SHP77 (cell line): ENCODE measurements at regions not wholly inside any gene's neighbourhood (a gene's known extent, or its start where the extent isn't known, plus 50 kb on each side); places are given as distances from the start of the nearest gene placed in this dataset.

ENCODE experiments used
- DNase-seq, 2 experiments: peaks; one replicate each; lab custom pipeline; 2025; lab: John Stamatoyannopoulos, UW

DNA sequence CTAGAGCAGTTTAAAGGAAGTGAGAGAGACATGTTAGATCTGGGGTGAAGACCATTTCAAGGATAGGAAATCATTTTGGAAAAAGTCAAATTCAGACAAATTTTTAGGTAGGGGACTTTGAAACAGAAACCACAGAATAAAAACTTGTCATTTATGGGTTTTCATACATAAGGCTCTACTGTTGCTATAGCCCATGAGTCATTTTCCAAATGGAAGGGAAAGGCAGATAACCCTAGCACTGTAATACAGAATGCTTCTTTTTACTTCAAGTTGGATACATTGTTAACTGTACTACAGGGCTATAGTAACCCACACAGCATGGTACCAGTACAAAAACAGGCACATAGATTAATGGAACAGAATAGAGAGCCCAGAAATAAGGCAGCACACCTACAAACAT lies 455.4 kb downstream of the EBF1 start:
- DNase-seq, result no peak

DNA sequence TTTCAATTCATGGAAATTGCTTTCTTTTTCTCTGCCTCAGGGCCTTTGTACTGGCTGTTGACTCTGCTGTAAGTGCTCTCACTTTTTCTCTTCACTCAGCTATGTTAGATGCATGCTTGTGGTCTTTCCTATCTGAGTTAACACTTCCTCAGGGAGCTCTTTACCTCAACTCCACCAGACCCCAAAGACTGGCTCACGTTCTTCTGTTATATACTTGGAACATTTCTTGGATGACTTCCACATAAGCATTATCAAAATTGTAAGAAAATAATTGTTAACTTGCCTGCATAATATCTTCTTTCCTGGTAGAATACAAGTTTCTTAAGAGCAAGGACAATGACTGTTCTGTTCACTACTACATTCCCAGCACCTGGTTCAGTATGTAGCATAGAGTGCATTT lies 455.9 kb downstream of the EBF1 start:
- DNase-seq, result no peak

DNA sequence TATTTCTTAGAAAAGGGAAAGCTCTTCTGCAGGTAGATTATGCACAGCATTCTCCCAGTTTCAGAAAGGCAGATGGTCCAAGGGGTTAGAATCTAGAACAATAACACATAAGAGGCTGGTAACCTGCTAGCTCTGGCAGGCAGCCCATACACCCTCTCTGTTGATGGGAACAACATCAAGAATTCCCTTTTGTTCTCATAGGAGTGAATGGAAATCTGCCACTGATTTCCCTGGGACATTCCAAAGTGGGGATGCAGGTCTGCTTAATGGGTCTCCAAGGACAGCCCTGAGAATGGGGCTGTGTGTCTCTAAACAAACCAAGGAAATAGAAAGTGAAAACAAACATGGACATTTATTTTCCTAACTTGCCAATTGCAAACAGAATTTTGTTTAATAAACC lies 456.8 kb downstream of the EBF1 start:
- DNase-seq, result no peak

DNA sequence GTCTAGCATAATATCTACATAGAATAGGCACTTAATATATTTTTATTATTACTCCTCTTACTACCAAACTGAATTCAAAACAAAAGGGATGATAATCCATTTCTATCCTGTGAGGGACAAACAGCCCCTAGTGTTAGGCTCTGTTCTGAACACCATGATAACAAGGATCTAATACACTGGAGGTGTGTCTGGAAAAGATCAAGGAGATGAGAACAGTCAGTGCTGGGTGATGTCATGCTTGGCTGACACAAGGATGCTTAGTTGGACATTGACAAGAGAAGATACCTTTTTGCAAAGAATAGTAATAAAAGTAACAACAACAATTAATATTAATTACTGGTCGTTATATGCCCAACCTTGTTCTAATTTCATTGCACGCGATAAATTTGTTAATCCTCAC lies 458.7 kb downstream of the EBF1 start:
- no peak for DNase-seq

DNA sequence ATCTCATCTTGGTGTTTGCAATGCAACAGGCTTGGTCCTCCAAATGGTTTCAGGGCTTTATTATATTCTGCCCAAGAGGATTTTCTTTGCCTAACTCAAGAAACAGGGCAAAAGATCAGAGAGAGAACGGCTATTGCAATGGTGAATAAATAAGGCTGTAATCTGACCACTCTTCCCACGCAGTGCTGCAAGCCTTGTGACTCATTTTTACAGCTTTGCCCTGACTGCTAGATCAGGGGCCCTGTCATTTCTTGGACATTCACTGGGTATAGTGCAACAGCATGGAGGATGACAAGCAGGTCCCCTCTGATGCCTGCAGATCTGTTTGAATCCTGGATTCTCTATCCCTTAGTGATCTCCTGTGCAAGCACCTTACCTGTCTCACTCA lies 459.1 kb downstream of the EBF1 start:
- DNase-seq, result no peak

DNA sequence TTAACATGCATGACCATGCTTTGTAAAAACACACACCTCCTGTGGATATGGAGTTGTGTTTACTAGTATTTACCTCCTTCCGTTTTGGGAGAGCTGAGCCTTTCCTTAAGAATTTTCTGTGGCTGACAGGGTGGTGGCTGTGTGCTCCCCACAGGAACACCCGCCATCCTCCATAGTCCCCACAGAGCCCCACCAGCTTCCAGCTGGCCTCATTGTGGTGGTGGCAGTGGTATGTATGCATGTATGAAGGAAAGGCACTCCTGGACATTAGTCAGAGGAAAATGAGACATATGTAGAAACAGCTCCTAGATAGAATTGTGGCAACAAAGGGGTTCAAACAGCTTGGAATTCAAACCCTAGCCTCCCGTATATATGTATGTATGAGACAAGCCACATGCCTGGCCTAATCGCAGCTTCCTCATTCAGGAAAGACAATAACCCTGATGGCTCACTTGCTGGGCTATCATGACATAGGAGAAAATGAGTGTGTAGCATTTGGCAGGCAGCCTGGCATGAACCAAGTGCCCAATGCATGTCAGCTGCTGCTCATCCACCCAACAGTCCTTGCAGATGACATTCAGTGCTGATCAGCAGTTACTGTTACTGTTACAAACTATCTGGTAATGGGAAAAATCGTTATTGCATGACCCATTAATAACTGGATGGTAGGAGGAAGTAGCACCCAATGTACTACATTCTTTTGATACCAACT lies 459.7 kb downstream of the EBF1 start:
- DNase-seq, result no peak

DNA sequence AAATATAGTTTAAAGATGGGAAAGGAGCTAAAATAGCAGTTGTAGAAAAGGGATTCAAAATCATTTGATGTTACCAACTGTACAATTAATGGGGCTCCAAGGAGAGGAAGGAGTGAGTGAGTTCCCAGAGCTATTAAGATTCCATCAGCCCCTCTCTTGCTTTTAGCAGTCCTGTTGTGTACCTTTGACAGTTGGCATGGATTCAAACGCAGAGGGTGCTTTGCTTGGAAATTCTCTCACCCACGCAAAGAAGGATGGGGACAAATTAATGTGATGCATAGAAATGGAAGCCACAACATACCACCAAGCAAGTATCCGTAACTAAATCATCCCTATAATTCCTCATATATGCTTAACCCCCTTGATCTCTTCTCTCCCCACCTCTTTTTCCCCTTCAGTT lies 461.3 kb downstream of the EBF1 start:
- no peak for DNase-seq

DNA sequence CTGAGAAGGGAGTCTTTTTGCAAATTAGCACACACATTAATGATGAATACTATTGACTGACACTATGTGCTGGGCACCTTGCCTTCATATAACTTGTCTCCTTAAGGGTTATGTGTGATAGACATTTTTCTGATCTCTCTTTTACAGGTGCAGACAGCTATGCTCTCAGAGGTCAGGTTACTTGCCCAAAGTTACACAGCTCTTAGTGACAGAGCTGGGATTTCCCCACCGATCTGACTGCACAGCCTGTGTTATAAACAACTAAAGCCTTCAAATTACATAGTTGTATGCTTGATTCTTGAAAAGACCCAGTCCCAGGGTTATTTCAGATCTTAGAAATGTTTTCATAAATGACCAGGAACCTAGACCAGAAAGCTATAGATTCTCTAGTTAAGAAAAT lies 462.7 kb downstream of the EBF1 start:
- no peak for DNase-seq

DNA sequence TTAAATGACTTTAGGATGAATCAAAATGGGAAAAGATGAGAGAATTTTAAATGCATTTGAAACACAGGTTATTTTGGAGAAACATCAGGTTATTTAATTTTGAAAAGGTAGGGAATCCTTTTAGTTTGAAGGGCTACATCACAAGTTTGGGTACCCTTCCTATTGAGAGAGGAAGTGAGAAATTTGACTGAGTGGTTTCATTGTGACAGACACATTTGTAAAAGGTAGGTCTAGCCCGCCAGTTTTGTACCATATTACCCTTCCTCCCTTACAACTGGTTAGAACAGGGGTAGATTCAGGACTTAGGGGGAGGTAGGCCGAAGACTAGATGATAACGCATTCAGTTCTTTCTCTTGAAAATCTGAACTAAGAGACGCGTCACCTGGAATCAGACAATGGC lies 464.2 kb downstream of the EBF1 start:
- no peak for DNase-seq

DNA sequence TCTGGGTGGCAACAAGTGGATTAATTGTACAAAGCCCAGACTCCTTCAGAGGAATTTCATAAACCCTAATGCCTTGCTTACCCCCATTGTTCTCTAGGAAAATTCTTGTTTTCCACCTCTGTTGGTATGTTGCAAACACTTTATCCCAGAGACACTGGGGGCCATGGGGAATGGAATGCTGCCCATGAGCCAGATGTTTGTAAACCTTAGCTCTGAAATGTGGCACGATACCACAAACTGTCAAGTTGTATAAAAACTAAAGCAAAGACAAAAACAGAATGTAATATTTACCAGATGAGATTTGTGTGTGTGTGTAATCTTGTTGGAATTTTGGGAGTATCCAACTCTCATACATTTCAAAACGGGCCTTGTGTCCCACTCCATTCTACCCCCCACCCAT lies 465.0 kb downstream of the EBF1 start:
- no peak for DNase-seq

DNA sequence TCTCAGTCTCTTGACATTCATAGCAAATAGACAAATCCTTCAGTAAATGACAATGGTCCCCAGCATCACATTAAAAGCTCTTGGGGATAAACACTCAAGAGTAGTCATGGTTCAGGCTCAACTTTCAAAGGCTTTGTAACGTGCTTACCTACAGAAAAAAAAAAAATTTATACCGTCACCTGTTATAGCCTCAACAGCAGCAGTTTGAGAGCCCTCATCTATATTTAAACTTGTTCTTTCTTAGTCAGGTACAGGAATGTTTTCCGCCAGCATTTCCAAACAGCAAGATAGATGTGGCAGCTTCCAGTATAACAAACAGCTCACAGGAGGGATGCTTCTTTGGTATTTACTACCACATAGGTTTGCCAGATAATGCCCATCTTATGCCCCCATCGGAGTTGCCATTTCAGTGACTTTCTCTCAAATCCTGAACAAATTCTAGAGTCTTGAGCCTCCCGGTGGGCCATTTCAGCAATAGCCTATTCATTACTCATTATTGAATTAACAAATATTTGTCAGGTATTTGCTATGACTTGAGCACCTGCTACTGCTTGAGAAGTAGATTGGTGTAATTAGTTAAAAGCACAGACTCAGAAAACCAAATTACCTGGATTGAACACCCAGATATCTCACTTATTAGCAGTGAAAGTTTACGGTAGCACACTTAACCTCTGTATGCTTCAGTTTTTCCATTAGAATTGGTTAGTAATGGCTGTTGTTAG lies 470.0 kb downstream of the EBF1 start:
- no peak for DNase-seq

DNA sequence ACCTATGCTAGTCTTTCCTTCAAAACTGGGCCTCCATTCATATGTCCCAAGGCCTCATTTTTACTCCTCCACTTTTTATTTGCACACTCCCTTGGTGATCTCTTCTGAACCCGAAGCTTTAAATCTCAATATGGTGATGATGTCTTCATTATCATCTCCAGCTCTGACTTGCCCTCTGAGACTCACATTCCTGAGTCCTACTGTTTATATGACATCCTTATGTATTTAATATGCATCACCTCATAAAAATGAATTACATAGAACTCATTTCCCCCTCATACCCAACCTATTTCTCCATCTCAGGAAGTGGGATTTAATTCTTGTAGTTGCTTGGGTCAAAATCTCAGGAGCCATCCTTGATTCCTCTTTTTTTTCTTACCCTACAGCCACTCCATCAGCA lies 473.0 kb downstream of the EBF1 start:
- DNase-seq, result no peak

DNA sequence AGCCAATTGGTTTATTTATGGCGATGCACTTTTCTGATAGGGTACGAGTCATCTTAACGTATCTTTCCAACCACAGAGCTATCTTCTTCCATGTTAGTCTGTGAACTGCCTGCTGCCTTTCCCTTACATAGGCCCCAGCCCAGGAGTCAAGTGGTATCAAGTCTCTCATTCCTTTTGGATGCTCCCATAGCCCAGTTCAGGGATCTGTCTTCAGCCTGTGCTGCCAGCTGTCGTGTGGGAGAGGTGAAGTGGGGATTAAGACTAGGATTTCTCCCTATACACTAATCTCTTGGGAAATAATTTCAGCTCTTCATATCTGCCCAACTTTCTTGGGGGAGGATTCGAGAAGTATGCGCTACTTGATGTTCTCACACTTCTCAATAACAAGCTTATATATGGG lies 475.7 kb downstream of the EBF1 start:
- no peak for DNase-seq

DNA sequence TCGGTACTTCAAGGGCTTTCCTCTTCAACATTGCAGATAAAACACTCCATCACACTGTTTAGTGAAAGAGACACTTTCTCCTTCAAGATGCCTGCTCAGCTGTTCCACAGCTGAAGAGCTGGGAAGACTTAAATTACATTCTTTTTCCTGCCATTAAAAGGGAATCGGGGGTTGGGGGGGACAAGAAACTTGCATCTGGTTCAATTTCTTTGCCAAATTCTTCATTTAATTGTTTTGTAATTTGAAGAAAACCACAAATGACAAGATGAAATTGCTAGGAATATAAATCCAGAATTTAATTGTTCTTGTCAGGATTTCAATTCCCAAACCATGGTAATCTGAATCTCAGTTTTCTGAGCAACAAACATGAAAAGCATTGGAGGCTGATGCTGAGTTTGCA lies 478.3 kb downstream of the EBF1 start:
- DNase-seq, result no peak

DNA sequence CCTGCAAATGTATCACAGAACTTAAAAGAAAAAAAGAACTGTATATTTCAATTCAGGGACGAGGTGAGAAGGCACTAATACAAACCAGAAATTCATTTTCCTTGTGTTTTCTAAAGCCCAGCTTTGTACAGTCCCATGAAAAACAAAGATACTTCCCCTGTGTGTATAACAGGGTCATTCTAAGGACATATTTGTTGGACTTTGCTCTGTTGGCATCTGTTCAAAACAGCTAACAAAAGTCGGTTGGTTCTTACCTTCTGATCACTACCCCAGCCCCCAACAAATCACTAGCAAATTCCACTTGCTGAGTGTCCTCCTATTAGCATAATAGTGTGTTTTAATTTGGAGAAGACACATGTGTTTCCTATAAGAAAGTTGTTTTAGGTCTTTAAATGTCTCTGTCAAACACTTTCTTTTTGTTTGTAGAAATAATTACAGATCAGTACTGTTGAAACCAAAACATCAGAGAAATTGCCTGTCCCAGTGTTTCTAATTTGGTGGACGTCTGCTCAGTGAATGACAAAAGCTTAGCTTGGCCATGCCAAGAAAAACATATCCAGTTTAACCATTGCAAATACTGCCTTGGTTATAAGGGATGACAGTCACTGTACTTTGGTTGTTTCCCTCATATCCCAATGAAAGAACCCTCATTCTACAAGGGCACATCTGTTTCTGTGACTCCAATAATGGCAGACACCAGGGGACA lies 480.5 kb downstream of the EBF1 start:
- peak in 1 of 2 experiments; percentile 17 for DNase-seq

DNA sequence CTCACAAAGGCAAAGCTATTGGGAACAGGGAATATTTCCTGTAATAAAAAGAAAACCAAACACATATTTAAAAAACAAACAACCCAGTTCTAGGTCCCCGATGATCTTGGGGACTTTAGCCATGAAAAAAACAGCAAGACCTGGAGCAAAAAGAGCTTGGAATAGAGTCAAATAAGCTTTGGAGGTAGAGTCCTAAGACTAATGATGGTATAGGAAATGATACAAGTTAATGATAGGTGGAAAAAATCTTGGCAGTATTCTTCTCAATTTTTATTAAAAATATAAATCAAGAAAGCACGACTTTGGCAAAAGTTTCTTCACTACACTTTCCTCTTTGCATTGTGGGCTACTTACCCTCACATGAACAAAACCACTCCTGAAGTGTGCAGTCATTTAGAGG lies 481.5 kb downstream of the EBF1 start:
- DNase-seq, result no peak

DNA sequence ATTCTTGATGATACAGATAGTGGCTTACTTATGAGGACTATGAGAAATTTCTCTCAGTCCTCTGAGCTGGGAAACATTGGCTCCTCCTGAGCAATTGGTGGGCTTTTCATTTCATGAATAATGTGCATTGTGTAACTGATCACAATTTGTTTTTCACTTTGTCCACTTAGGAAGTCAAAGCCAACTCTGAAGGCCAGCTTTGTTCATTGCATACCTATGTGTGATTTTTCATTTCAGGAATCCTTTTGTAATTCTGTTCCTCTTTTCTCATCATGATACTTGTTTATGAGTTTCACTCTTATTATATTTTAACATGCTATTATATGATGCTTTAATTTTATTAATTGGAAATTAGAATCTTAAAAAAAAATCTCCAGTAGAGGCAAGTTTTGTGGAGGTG lies 483.0 kb downstream of the EBF1 start:
- DNase-seq, result no peak

DNA sequence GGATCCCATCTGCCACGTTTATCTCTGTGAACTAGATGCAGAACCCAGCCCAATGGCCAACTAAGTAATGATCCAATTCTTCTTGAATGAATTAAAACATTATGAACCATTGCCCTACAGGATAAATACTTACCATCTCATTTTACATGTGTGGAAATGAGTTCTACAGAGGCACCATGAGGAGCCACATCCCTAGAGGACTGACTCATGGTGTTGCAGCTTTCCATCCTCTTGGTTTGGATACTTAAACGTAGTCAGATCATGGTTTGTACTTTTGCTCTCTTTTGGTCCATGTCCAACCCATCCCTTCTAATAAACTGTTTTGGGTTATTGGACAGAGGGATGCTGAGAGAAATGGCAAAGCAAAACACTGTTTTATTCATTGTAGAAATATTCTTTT lies 484.8 kb downstream of the EBF1 start:
- no peak for DNase-seq

DNA sequence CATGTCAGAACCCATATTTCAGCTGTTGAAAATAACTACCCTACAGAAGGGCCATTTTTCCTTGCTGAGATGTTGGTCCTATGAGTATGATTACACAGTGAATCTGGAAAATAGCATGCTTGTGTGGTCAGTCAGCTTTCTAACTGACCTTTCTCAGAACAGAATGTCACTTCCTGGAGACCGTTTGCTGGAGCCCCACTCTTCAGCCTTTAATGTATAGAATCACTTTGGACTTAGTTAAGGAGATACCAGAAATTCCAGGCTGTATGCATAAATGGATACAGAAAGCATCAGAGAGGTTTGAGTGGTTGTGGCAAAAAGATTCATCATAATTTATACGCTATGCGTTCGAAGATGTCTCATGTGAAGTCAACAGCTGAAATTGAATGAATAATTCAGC lies 488.1 kb downstream of the EBF1 start:
- no peak for DNase-seq

DNA sequence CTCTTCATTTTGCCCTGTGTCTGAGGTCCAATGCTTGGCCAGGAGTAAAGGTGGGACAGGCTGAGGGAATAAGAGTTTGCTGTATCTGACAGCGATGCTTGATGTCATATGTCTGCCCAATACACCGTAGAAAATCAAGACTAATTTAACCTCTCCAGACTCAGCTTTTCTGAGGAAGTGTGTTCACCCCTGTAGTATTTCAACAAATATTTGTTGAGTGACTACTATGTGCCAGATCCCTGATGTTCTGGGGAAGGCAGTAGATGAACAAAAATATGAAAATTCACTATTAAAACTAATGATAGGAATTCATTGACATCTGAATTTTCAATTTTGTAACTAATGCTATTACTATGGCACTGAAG lies 489.7 kb downstream of the EBF1 start:
- no peak for DNase-seq

DNA sequence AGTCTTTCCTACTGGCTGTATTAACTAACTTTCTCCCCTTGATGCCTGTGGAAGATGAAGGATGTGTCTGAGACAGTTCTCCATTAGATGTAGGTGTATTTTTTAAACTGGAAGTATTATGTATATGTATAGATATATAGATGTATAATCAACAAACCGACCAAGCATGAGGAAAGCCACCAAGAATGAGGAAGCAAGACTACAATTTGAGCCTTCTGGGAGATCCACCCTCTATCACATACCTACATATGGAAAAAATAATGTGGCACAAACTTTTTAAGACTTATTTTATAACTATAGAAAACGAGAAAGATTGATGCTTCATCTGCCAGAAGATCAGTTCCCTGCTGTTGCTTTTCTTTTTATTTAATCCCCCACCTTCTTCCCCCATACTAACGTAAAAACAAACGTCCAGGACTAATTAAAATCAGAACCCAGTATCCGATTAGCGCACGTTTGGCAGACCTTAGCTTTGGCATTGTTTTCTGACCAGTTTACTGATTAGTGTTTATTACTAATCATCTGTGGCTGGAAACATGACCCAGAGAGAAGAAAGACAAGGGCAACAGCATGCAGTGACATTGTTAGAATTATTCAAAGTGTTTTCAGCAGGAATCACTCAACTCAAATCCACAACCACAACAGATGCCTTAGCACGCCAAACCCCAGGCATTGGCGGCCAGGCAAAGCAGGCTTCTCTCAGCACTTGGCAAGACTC lies 490.2 kb downstream of the EBF1 start:
- no peak for DNase-seq

DNA sequence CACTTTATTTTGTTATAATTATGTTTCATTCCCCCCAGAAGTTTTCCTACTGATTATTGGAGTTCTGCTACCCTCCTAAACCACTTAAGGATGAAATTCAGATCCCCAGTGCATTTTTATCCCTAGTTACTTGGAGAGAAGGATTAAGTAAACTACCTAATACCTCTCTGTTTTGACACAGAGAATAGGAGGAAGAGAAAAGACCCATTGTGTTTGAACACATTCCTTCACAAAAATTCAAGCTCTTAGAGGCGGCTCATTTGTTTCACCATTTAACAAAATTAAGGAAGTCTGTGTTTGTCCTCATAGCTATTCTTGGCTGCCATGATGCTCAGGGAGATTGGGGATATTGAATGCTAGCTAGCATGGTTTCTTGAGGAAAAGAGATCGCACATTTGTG lies 492.6 kb downstream of the EBF1 start:
- no peak for DNase-seq

DNA sequence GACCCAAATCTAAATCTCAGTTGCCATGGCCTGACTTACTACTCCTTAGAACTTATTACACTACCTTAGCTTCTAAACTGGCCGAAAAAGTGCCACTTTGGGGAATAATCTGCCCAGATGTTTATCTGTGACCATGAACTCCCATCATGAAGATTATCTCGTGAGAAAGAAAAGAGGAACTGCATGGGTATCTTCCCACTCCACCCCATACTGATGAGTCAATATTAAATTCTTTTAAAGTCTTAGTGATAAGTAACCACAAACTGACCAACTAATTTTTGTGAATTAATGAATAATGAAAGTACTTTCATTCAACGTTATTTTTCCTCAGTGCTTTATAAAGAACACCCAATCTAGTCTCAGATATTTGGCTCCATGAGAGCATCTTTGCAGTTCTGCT lies 493.5 kb downstream of the EBF1 start:
- no peak for DNase-seq
